ENCODE measurements at regions not wholly inside any gene's neighbourhood (a gene's known extent, or its start where the extent isn't known, plus 50 kb on each side); places are given as distances from the start of the nearest gene placed in this dataset.

DNA sequence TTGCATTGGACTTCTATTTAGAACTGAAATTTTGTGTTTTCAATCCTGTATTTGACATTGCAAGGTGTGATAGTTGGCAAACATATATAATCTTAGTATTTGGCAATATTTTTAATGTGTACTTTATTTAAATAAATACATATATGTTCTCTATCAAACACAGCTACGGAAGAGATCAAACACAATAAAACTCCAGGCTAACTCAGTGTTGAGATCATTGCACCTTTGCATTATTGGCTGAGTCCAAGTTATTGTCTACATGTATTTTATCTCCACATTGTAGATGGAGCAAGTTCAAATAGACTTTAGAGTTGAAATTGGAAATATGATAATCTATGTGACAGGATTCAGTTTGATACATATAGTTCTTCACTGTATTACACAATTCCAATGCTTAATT, 176.7 kb downstream of the ST6GAL2 start:
- no peak for DNase-seq (ENCODE audit: low read depth)

DNA sequence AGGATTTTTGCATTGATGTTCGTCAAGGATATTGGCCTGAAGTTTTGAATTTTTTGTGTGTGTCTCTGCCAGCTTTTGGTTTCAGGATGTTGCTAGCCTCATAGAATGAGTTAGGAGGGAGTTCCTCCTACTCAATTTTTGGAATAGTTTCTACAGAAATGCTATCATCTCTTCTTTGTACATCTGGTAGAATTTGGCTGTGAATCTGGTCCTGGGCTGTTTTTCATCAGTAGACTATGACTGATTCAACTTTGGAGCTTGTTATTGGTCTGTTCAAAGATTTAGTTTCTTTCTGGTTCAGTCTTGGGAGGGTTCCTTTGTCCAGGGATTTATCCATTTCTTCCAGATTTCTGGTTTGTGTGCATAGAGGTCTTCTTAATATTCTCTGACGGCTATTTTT, 166.7 kb downstream of the ST6GAL2 start:
- no peak for DNase-seq (ENCODE audit: low read depth)

DNA sequence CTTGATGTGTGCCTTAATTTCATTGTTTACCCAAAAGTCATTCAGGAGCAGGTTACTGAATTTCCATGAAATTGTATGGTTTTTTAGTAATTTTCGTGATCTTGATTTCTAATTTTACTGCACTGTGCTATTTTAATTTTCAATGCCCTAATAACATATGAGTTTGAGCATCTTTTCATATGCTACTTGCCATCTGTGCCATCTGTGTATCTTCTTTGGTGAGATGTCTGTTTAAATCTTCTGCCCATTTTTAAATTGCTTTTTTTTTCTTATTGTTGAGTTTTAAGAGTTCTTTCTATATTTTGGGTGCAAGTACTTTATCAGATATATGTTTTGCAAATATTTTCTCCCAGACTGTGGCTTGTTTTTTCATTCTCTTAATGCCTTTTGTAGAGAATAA, 165.9 kb downstream of the ST6GAL2 start:
- DNase-seq (ENCODE audit: low read depth) = no peak

DNA sequence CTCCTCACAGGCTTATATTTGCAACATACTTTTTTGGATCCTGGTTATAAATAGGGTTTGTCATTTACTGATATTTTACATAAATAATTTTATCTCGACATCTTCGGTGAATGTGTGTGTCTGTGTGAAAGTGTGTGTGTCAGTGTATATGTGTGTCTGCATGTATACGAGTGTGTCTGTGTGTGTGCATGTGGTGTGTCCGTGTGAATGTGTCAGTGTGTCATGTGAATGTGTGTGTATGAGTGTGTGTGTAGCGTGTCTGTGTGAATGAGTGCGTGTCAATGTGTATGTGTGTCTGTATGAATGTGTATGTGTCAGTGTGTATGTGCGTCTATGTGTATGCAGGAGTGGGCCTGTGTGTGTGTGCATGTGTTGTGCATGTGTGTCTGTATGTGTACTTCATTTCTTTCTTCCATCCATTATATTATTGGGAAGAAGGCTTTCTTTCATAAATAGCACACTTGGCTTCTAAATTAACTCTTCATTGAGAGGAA, 161.6 kb downstream of the ST6GAL2 start:
- DNase-seq (ENCODE audit: low read depth) = no peak

DNA sequence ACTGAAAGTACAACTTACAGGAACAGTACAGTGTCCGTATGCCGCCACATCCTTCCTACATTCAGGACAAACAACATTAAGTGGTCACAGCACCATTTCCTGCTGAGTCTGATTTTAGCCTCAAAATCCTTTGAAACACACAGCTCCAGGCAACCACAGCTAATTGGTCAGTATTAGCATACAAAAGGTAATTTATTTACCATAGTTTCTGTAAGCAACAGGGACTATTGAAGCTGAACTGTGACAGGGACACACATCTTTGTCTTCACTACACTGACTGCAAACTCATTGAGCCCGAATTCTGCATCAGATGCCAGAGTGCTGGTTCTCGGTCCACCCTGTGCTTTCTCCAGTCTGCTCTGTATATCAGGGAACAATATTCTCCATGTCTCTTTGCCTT, 151.8 kb downstream of the ST6GAL2 start:
- no peak for DNase-seq (ENCODE audit: low read depth)

DNA sequence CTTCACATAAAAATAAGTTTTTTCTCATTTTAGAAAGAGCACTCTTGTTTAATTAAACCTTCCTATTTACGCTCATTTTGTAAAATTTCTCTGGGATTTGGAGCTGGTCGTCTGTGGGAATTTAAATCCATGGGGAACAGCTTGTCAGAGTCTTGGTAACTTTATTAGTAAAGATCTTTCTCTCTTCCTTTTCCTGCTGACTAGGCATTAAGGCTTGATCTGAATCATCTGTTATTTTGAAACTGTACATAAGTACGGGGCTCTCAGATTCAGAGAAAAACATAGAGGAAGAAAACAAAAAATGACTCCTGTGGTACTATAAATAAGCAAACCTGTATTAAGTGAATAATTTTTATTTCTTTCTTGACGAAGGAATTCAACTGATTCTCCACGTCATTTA, 150.2 kb downstream of the ST6GAL2 start:
- no peak for DNase-seq (ENCODE audit: low read depth)

DNA sequence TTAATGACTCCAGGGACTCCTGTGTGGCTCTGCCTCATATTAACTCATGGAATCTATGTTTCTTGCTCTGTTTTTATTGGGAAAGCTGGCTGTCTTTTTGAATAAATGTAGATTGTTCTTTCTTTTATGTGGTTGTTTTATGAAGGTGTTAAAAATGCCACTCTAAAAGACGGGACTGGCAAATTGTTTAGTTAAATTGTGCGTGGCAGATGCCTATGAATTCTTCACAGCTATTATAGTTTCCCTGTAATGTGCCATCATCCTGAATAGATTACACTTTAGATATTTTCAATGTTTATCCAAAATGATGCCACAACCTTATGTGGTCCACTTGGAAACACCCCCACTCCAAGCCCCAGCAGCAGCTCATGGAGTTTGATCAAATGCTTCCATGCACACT, 149.7 kb downstream of the ST6GAL2 start:
- no peak for DNase-seq (ENCODE audit: low read depth)

DNA sequence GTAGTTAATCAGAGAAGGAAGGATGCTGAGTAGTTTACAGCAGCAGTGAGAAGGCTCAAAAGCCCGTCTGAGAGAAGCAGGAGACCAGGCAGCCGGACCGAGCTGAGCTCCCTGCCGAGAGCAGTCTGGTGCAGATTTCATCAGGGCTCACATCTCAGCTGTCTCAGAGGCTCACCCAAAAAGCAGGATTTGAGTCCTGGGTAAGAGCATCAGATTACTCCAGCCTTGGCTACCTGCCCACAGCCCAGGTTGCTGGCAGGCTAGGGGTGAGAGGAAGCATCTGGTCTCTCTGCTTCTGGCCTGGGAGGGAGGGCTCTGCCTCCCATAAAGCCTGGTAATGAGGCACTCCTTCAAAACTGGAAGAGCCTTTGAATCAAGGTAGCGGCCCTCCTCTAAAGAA, 140.5 kb downstream of the ST6GAL2 start:
- DNase-seq (ENCODE audit: low read depth) = no peak

DNA sequence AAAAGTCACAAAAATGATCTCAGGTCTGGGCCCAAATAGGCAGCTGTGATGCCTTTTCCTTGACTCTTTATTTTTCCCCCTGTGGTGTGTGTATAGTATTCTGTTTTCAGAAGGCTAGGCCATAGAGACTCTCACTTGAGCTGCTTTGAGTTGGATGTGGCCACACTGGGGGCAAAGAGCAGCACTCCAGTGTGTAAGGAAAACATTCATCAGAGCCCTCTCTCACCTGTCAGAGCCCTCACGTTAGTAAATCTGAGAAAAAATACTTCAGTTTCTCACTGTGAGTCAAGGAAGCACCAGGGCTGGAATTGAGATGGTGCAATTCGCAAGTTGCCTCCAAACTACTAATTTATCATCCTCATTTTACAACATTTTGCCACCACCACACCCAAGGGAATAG, 136.1 kb downstream of the ST6GAL2 start:
- no peak for DNase-seq (ENCODE audit: low read depth)

Data from stimulated activated CD8-positive, alpha-beta memory T cell treated with anti-CD3 and anti-CD28 coated beads, Interleukin-12 subunit alpha, Interleukin-12 subunit beta, amount 100 ng/mL, for 1 hour (primary cell).